ENCODE measurements at regions not wholly inside any gene's neighbourhood (a gene's known extent, or its start where the extent isn't known, plus 50 kb on each side); places are given as distances from the start of the nearest gene placed in this dataset.

GRCh38 chr3:19765954-19766353 is 168.1 kb downstream of the EFHB start:
- no peaks in the 10 kb centered on the region for H3K27me3 Mint-ChIP-seq (ENCODE audit: low read depth)
- DNase-seq (no peak), ATAC-seq (no peak)
- H3K9me3 Mint-ChIP-seq (ENCODE audit: insufficient read depth), result no peaks in the 10 kb centered on the region
- H3K4me3 Mint-ChIP-seq, result no peak overlapping the region
- H3K36me3 Mint-ChIP-seq (ENCODE audit: low read depth), result no peaks in the 10 kb centered on the region
- H3K27ac Mint-ChIP-seq, result no peak overlapping the region
- POLR2A ChIA-PET, result no interaction called here
- H3K4me1 Mint-ChIP-seq (ENCODE audit: low read depth), result no peaks in the 10 kb centered on the region
- CTCF ChIA-PET, result no interaction called here

- H3K4me1 Mint-ChIP-seq (ENCODE audit: low read depth), result no peaks in the 10 kb centered on the region
- no peak overlapping the region for H3K4me3 Mint-ChIP-seq
- no peaks in the 10 kb centered on the region for H3K27me3 Mint-ChIP-seq (ENCODE audit: low read depth)
- ATAC-seq, result no peak
- ChIA-PET POLR2A (no interaction called here), CTCF (no interaction called here)
- H3K9me3 Mint-ChIP-seq (ENCODE audit: insufficient read depth), result peaks cover 3% of the 10 kb centered on the region
- H3K36me3 Mint-ChIP-seq (ENCODE audit: low read depth), result no peaks in the 10 kb centered on the region
- no peak overlapping the region for H3K27ac Mint-ChIP-seq
- no peak for DNase-seq
Measured at GRCh38 chr3:19757773-19758172, 176.2 kb downstream of the EFHB start.

- POLR2A ChIA-PET, result no interaction called here
- H3K9me3 Mint-ChIP-seq (ENCODE audit: insufficient read depth), result peaks cover 3% of the 10 kb centered on the region
- no peak for ATAC-seq
Measured at GRCh38 chr3:19749448-19750017, 184.5 kb downstream of the EFHB start.

GRCh38 chr3:19748782-19749447 is 185.1 kb downstream of the EFHB start:
- no peaks in the 10 kb centered on the region for H3K27me3 Mint-ChIP-seq (ENCODE audit: low read depth)
- no peak for ATAC-seq
- H3K9me3 Mint-ChIP-seq (ENCODE audit: insufficient read depth), result peaks cover 1% of the 10 kb centered on the region
- H3K36me3 Mint-ChIP-seq (ENCODE audit: low read depth), result no peaks in the 10 kb centered on the region
- H3K27ac Mint-ChIP-seq, result no peak overlapping the region
- DNase-seq, result no peak
- CTCF ChIA-PET, result no interaction called here
- no peak overlapping the region for H3K4me3 Mint-ChIP-seq
- POLR2A ChIA-PET, result no interaction called here
- no peaks in the 10 kb centered on the region for H3K4me1 Mint-ChIP-seq (ENCODE audit: low read depth)

More at GRCh38 chr3:19749448-19750017, 184.5 kb downstream of the EFHB start:
- Mint-ChIP-seq H3K36me3 (ENCODE audit: low read depth) (no peaks in the 10 kb centered on the region), H3K4me3 (no peak overlapping the region), H3K4me1 (ENCODE audit: low read depth) (no peaks in the 10 kb centered on the region), H3K27ac (no peak overlapping the region), H3K27me3 (ENCODE audit: low read depth) (no peaks in the 10 kb centered on the region)
- no peak for DNase-seq
- CTCF ChIA-PET, result no interaction called here

GRCh38 chr3:19744047-19744446 is 190.0 kb downstream of the EFHB start:
- no peak overlapping the region for H3K4me3 Mint-ChIP-seq
- ATAC-seq, result no peak
- no peaks in the 10 kb centered on the region for H3K4me1 Mint-ChIP-seq (ENCODE audit: low read depth)
- H3K27me3 Mint-ChIP-seq (ENCODE audit: low read depth), result no peaks in the 10 kb centered on the region
- DNase-seq, result no peak
- POLR2A ChIA-PET, result no interaction called here
- no peak overlapping the region for H3K27ac Mint-ChIP-seq
- CTCF ChIA-PET, result no interaction called here
- no peaks in the 10 kb centered on the region for H3K9me3 Mint-ChIP-seq (ENCODE audit: insufficient read depth)
- no peaks in the 10 kb centered on the region for H3K36me3 Mint-ChIP-seq (ENCODE audit: low read depth)

- DNase-seq (no peak), ATAC-seq (no peak)
- Mint-ChIP-seq H3K27ac (no peak overlapping the region), H3K4me3 (no peak overlapping the region), H3K27me3 (ENCODE audit: low read depth) (no peaks in the 10 kb centered on the region), H3K36me3 (ENCODE audit: low read depth) (no peaks in the 10 kb centered on the region), H3K4me1 (ENCODE audit: low read depth) (no peaks in the 10 kb centered on the region), H3K9me3 (ENCODE audit: insufficient read depth) (no peaks in the 10 kb centered on the region)
- CTCF ChIA-PET, result no interaction called here
- POLR2A ChIA-PET, result no interaction called here
Measured at GRCh38 chr3:19742935-19743334, 191.1 kb downstream of the EFHB start.

GRCh38 chr3:19739504-19739903 is 194.5 kb downstream of the EFHB start:
- ChIA-PET CTCF (no interaction called here), POLR2A (no interaction called here)
- Mint-ChIP-seq H3K36me3 (ENCODE audit: low read depth) (no peaks in the 10 kb centered on the region), H3K27me3 (ENCODE audit: low read depth) (no peaks in the 10 kb centered on the region), H3K27ac (no peak overlapping the region), H3K4me1 (ENCODE audit: low read depth) (no peaks in the 10 kb centered on the region), H3K4me3 (no peak overlapping the region), H3K9me3 (ENCODE audit: insufficient read depth) (no peaks in the 10 kb centered on the region)
- ATAC-seq, result no peak
- no peak for DNase-seq

- CTCF ChIA-PET, result no interaction called here
Measured at GRCh38 chr3:19738846-19739245, 195.2 kb downstream of the EFHB start.

GRCh38 chr3:19735111-19735510 is 198.9 kb downstream of the EFHB start:
- Mint-ChIP-seq H3K4me1 (ENCODE audit: low read depth) (no peaks in the 10 kb centered on the region), H3K9me3 (ENCODE audit: insufficient read depth) (no peaks in the 10 kb centered on the region), H3K27me3 (ENCODE audit: low read depth) (no peaks in the 10 kb centered on the region), H3K27ac (no peak overlapping the region), H3K4me3 (no peak overlapping the region), H3K36me3 (ENCODE audit: low read depth) (no peaks in the 10 kb centered on the region)
- ChIA-PET CTCF (no interaction called here), POLR2A (no interaction called here)
- ATAC-seq, result no peak
- no peak for DNase-seq

More at GRCh38 chr3:19738846-19739245, 195.2 kb downstream of the EFHB start:
- H3K36me3 Mint-ChIP-seq (ENCODE audit: low read depth), result no peaks in the 10 kb centered on the region
- no peaks in the 10 kb centered on the region for H3K9me3 Mint-ChIP-seq (ENCODE audit: insufficient read depth)
- no peak overlapping the region for H3K27ac Mint-ChIP-seq
- no peak for ATAC-seq
- H3K4me1 Mint-ChIP-seq (ENCODE audit: low read depth), result no peaks in the 10 kb centered on the region
- no peak overlapping the region for H3K4me3 Mint-ChIP-seq
- DNase-seq, result no peak
- POLR2A ChIA-PET, result no interaction called here
- no peaks in the 10 kb centered on the region for H3K27me3 Mint-ChIP-seq (ENCODE audit: low read depth)

GRCh38 chr3:19734453-19734852 is 199.6 kb downstream of the EFHB start:
- CTCF ChIA-PET, result no interaction called here
- no peaks in the 10 kb centered on the region for H3K36me3 Mint-ChIP-seq (ENCODE audit: low read depth)
- ATAC-seq, result no peak

GRCh38 chr3:19725000-19725399 is 209.0 kb downstream of the EFHB start:
- ATAC-seq, result no peak
- CTCF ChIA-PET, result no interaction called here
- Mint-ChIP-seq H3K27ac (no peak overlapping the region), H3K9me3 (ENCODE audit: insufficient read depth) (no peaks in the 10 kb centered on the region), H3K4me1 (ENCODE audit: low read depth) (peaks cover 3% of the 10 kb centered on the region), H3K4me3 (no peak overlapping the region), H3K36me3 (ENCODE audit: low read depth) (no peaks in the 10 kb centered on the region), H3K27me3 (ENCODE audit: low read depth) (no peaks in the 10 kb centered on the region)
- DNase-seq, result no peak
- POLR2A ChIA-PET, result no interaction called here

More at GRCh38 chr3:19734453-19734852, 199.6 kb downstream of the EFHB start:
- Mint-ChIP-seq H3K4me3 (no peak overlapping the region), H3K27me3 (ENCODE audit: low read depth) (no peaks in the 10 kb centered on the region), H3K27ac (no peak overlapping the region), H3K9me3 (ENCODE audit: insufficient read depth) (no peaks in the 10 kb centered on the region), H3K4me1 (ENCODE audit: low read depth) (peaks cover 1% of the 10 kb centered on the region)
- POLR2A ChIA-PET, result no interaction called here
- no peak for DNase-seq

GRCh38 chr3:19717736-19718135 is 216.3 kb downstream of the EFHB start:
- POLR2A ChIA-PET, result no interaction called here
- Mint-ChIP-seq H3K27ac (no peak overlapping the region), H3K27me3 (ENCODE audit: low read depth) (no peaks in the 10 kb centered on the region), H3K36me3 (ENCODE audit: low read depth) (no peaks in the 10 kb centered on the region), H3K9me3 (ENCODE audit: insufficient read depth) (no peaks in the 10 kb centered on the region), H3K4me1 (ENCODE audit: low read depth) (no peaks in the 10 kb centered on the region), H3K4me3 (no peak overlapping the region)
- no peak for DNase-seq
- ATAC-seq, result no peak
- CTCF ChIA-PET, result no interaction called here

- Mint-ChIP-seq H3K4me3 (no peak overlapping the region), H3K4me1 (ENCODE audit: low read depth) (no peaks in the 10 kb centered on the region), H3K27ac (no peak overlapping the region), H3K27me3 (ENCODE audit: low read depth) (no peaks in the 10 kb centered on the region), H3K36me3 (ENCODE audit: low read depth) (no peaks in the 10 kb centered on the region), H3K9me3 (ENCODE audit: insufficient read depth) (no peaks in the 10 kb centered on the region)
- no peak for ATAC-seq
- ChIA-PET POLR2A (no interaction called here), CTCF (no interaction called here)
- DNase-seq, result no peak
Measured at GRCh38 chr3:19711160-19711782, 222.7 kb downstream of the EFHB start.
